ENCODE measurements at regions not wholly inside any gene's neighbourhood (a gene's known extent, or its start where the extent isn't known, plus 50 kb on each side); places are given as distances from the start of the nearest gene placed in this dataset.
"Not testable (repeated sequence)": the region's sequence is repeated elsewhere in the genome, so short reads cannot be mapped to it uniquely, and the experiment has no call there.

- H4K20me1 ChIP-seq, result peaks cover 100% of the 10 kb centered on the region
- H3K27ac ChIP-seq, result no peak overlapping the region
- peaks cover 12% of the 10 kb centered on the region; the same call in 1 of the 2 replicates for H3K9me3 ChIP-seq
- no peak overlapping the region for H3K4me3 ChIP-seq
- peaks cover 98% of the 10 kb centered on the region for H3K36me3 ChIP-seq
- TF ChIP-seq Cebpa-rat (IDR thresholded peaks at IDR 0.05), result no peak
- no peaks in the 10 kb centered on the region for H3K27me3 ChIP-seq
- no peak overlapping the region for H3K9ac ChIP-seq
- no peak overlapping the region for H3K4me2 ChIP-seq
- H3K4me1 ChIP-seq, result peaks cover 23% of the 10 kb centered on the region
These were observed 52.1 kb downstream of the ARHGEF18 start for GRCh38 chr19:7400815-7401214.

- Histone ChIP-seq H3K9me3 (peaks cover 12% of the 10 kb centered on the region; the same call in 1 of the 2 replicates), H3K9ac (no peak overlapping the region), H3K36me3 (peaks cover 98% of the 10 kb centered on the region), H3K27me3 (no peaks in the 10 kb centered on the region), H4K20me1 (peaks cover 100% of the 10 kb centered on the region), H3K4me2 (no peak overlapping the region), H3K27ac (no peak overlapping the region), H3K4me3 (no peak overlapping the region), H3K4me1 (peaks cover 14% of the 10 kb centered on the region)
- no peak for TF ChIP-seq Cebpa-rat (IDR thresholded peaks at IDR 0.05)
These were observed 53.0 kb downstream of the ARHGEF18 start for GRCh38 chr19:7401694-7402093.

- Histone ChIP-seq H3K9me3 (peaks cover 12% of the 10 kb centered on the region; the same call in 1 of the 2 replicates), H4K20me1 (peaks cover 100% of the 10 kb centered on the region), H3K4me1 (peaks cover 16% of the 10 kb centered on the region)
These were observed 56.7 kb downstream of the ARHGEF18 start for GRCh38 chr19:7405482-7405881.

GRCh38 chr19:7408251-7408650, 59.5 kb downstream of the ARHGEF18 start:
- H3K27ac ChIP-seq, result no peak overlapping the region
- H4K20me1 ChIP-seq, result peaks cover 100% of the 10 kb centered on the region
- no peak overlapping the region for H3K9ac ChIP-seq
- TF ChIP-seq Cebpa-rat (IDR thresholded peaks at IDR 0.05), result no peak
- peaks cover 16% of the 10 kb centered on the region for H3K4me1 ChIP-seq
- no peaks in the 10 kb centered on the region for H3K27me3 ChIP-seq
- no peaks in the 10 kb centered on the region for H3K9me3 ChIP-seq
- H3K36me3 ChIP-seq, result peaks cover 95% of the 10 kb centered on the region
- H3K4me3 ChIP-seq, result no peak overlapping the region
- H3K4me2 ChIP-seq, result no peak overlapping the region; the same call in 1 of the 2 replicates

More at GRCh38 chr19:7405482-7405881, 56.7 kb downstream of the ARHGEF18 start:
- H3K27ac ChIP-seq, H3K4me2 ChIP-seq, H3K9ac ChIP-seq, H3K27me3 ChIP-seq, H3K4me3 ChIP-seq: not testable (repeated sequence)
- peaks cover 96% of the 10 kb centered on the region for H3K36me3 ChIP-seq

- Histone ChIP-seq H3K27ac (no peak overlapping the region), H3K36me3 (peaks cover 93% of the 10 kb centered on the region), H3K4me3 (no peak overlapping the region), H3K9me3 (no peaks in the 10 kb centered on the region), H3K4me1 (peaks cover 21% of the 10 kb centered on the region), H4K20me1 (peaks cover 100% of the 10 kb centered on the region), H3K27me3 (no peaks in the 10 kb centered on the region), H3K4me2 (no peak overlapping the region), H3K9ac (no peak overlapping the region)
- TF ChIP-seq Cebpa-rat (IDR thresholded peaks at IDR 0.05), result no peak
These were observed 62.2 kb downstream of the ARHGEF18 start for GRCh38 chr19:7410946-7411345.

- Histone ChIP-seq H3K27ac (no peak overlapping the region), H3K9me3 (no peaks in the 10 kb centered on the region), H3K4me1 (peaks cover 6% of the 10 kb centered on the region; the same call in 1 of the 2 replicates), H3K4me2 (no peak overlapping the region), H4K20me1 (peaks cover 100% of the 10 kb centered on the region), H3K36me3 (peaks cover 93% of the 10 kb centered on the region), H3K4me3 (no peak overlapping the region), H3K9ac (no peak overlapping the region), H3K27me3 (no peaks in the 10 kb centered on the region)
- no peak for TF ChIP-seq Cebpa-rat (IDR thresholded peaks at IDR 0.05)
These were observed 64.9 kb downstream of the ARHGEF18 start for GRCh38 chr19:7413629-7414028.

GRCh38 chr19:7415163-7415856, 66.6 kb downstream of the ARHGEF18 start:
- H3K27ac ChIP-seq, result no peak overlapping the region
- no peak overlapping the region for H3K4me3 ChIP-seq
- H3K27me3 ChIP-seq, result no peaks in the 10 kb centered on the region
- H4K20me1 ChIP-seq, result peaks cover 100% of the 10 kb centered on the region
- TF ChIP-seq Cebpa-rat (IDR thresholded peaks at IDR 0.05), result no peak
- H3K4me1 ChIP-seq, result peaks cover 5% of the 10 kb centered on the region; the same call in 1 of the 2 replicates
- no peak overlapping the region for H3K9ac ChIP-seq
- H3K9me3 ChIP-seq, result no peaks in the 10 kb centered on the region
- no peak overlapping the region for H3K4me2 ChIP-seq
- H3K36me3 ChIP-seq, result peaks cover 96% of the 10 kb centered on the region

GRCh38 chr19:7415857-7416371, 67.2 kb downstream of the ARHGEF18 start:
- no peak overlapping the region for H3K4me2 ChIP-seq
- no peaks in the 10 kb centered on the region for H3K27me3 ChIP-seq
- peaks cover 5% of the 10 kb centered on the region; the same call in 1 of the 2 replicates for H3K4me1 ChIP-seq
- H3K9me3 ChIP-seq, result no peaks in the 10 kb centered on the region
- no peak overlapping the region for H3K9ac ChIP-seq
- H3K36me3 ChIP-seq, result peaks cover 96% of the 10 kb centered on the region
- TF ChIP-seq Cebpa-rat (IDR thresholded peaks at IDR 0.05), result no peak
- no peak overlapping the region for H3K4me3 ChIP-seq
- no peak overlapping the region for H3K27ac ChIP-seq
- H4K20me1 ChIP-seq, result peaks cover 100% of the 10 kb centered on the region

GRCh38 chr19:7417671-7418324, 69.1 kb downstream of the ARHGEF18 start:
- H3K4me3 ChIP-seq, result no peak overlapping the region
- peaks cover 96% of the 10 kb centered on the region for H3K36me3 ChIP-seq
- no peak overlapping the region for H3K27ac ChIP-seq
- peaks cover 5% of the 10 kb centered on the region; the same call in 1 of the 2 replicates for H3K4me1 ChIP-seq
- H4K20me1 ChIP-seq, result peaks cover 100% of the 10 kb centered on the region
- no peak overlapping the region for H3K4me2 ChIP-seq
- H3K9ac ChIP-seq, result no peak overlapping the region
- no peak for TF ChIP-seq Cebpa-rat (IDR thresholded peaks at IDR 0.05)
- no peaks in the 10 kb centered on the region for H3K9me3 ChIP-seq
- no peaks in the 10 kb centered on the region for H3K27me3 ChIP-seq

- Histone ChIP-seq H3K4me1 (peaks cover 5% of the 10 kb centered on the region; the same call in 1 of the 2 replicates), H3K4me3 (no peak overlapping the region), H3K36me3 (peaks cover 97% of the 10 kb centered on the region), H3K4me2 (no peak overlapping the region), H3K27ac (no peak overlapping the region), H3K27me3 (no peaks in the 10 kb centered on the region), H3K9me3 (no peaks in the 10 kb centered on the region), H4K20me1 (peaks cover 100% of the 10 kb centered on the region), H3K9ac (no peak overlapping the region)
- TF ChIP-seq Cebpa-rat (IDR thresholded peaks at IDR 0.05), result no peak
These were observed 69.9 kb downstream of the ARHGEF18 start for GRCh38 chr19:7418596-7418995.
